ENCODE measurements at regions not wholly inside any gene's neighbourhood (a gene's known extent, or its start where the extent isn't known, plus 50 kb on each side); places are given as distances from the start of the nearest gene placed in this dataset.

GRCh38 chr11:128391811-128392210, 195.5 kb downstream of the ETS1 start:
- DNase-seq (no peak), ATAC-seq (no peak)
- no peaks in the 10 kb centered on the region for H3K27me3 Mint-ChIP-seq
- H3K27ac Mint-ChIP-seq: no peak overlapping the region
- H3K9me3 Mint-ChIP-seq (ENCODE audit: low read depth): no peaks in the 10 kb centered on the region
- no peaks in the 10 kb centered on the region for H3K36me3 Mint-ChIP-seq (ENCODE audit: low read depth)
- no peak overlapping the region for H3K4me3 Mint-ChIP-seq
- intact Hi-C loops (cut with DNase I, micrococcal nuclease): no loop called here
- ChIA-PET POLR2A (no interaction called here), CTCF (interaction anchor here (0.8 to 2.2 kb wide), 5 partner anchors 17 to 76 kb away, joined by 3 to 12 read pairs (median 3); no protein-coding TSS in a partner anchor)
- H3K4me1 Mint-ChIP-seq: peaks cover 27% of the 10 kb centered on the region

GRCh38 chr11:128390246-128390645, 197.1 kb downstream of the ETS1 start:
- CTCF ChIA-PET: interaction anchor here (0.6 to 1.5 kb wide), 2 partner anchors 10 to 28 kb away, joined by 3 read pairs; no protein-coding TSS in a partner anchor
- intact Hi-C loops (cut with DNase I, micrococcal nuclease): no loop called here
- H3K9me3 Mint-ChIP-seq (ENCODE audit: low read depth): no peaks in the 10 kb centered on the region
- no peak for ATAC-seq
- no peaks in the 10 kb centered on the region for H3K36me3 Mint-ChIP-seq (ENCODE audit: low read depth)
- no peak overlapping the region for H3K27ac Mint-ChIP-seq
- no peak for DNase-seq
- POLR2A ChIA-PET: no interaction called here
- no peak overlapping the region for H3K4me3 Mint-ChIP-seq
- peaks cover 31% of the 10 kb centered on the region for H3K4me1 Mint-ChIP-seq
- no peaks in the 10 kb centered on the region for H3K27me3 Mint-ChIP-seq

- no peaks in the 10 kb centered on the region for H3K27me3 Mint-ChIP-seq
- ATAC-seq (no peak), DNase-seq (no peak)
- intact Hi-C loops (cut with DNase I, micrococcal nuclease): no loop called here
- H3K4me1 Mint-ChIP-seq: peaks cover 30% of the 10 kb centered on the region
- no peaks in the 10 kb centered on the region for H3K9me3 Mint-ChIP-seq (ENCODE audit: low read depth)
- ChIA-PET CTCF (interaction anchor here (0.6 kb wide), 1 partner anchor 71 kb away, joined by 4 read pairs; no protein-coding TSS in a partner anchor), POLR2A (interaction anchor here (0.6 kb wide), 1 partner anchor 125 kb away, joined by 3 read pairs; no protein-coding TSS in a partner anchor)
- no peak overlapping the region for H3K4me3 Mint-ChIP-seq
- H3K27ac Mint-ChIP-seq: no peak overlapping the region
- H3K36me3 Mint-ChIP-seq (ENCODE audit: low read depth): no peaks in the 10 kb centered on the region
These were observed 197.8 kb downstream of the ETS1 start for GRCh38 chr11:128389461-128389976.

GRCh38 chr11:128388206-128388815, 199.0 kb downstream of the ETS1 start:
- no peak overlapping the region for H3K27ac Mint-ChIP-seq
- ATAC-seq (no peak), DNase-seq (no peak)
- intact Hi-C loops (cut with DNase I, micrococcal nuclease): no loop called here
- ChIA-PET POLR2A (interaction anchor here (0.6 kb wide), 1 partner anchor 242 kb away, joined by 4 read pairs; no protein-coding TSS in a partner anchor), CTCF (interaction anchor here (0.5 to 1.5 kb wide), 4 partner anchors 10 to 39 kb away, joined by 3 to 4 read pairs (median 3); no protein-coding TSS in a partner anchor)
- no peaks in the 10 kb centered on the region for H3K9me3 Mint-ChIP-seq (ENCODE audit: low read depth)
- H3K4me1 Mint-ChIP-seq: peaks cover 29% of the 10 kb centered on the region
- H3K27me3 Mint-ChIP-seq: no peaks in the 10 kb centered on the region
- no peak overlapping the region for H3K4me3 Mint-ChIP-seq
- H3K36me3 Mint-ChIP-seq (ENCODE audit: low read depth): no peaks in the 10 kb centered on the region

GRCh38 chr11:128379587-128380580, 207.5 kb downstream of the ETS1 start:
- H3K4me3 Mint-ChIP-seq: peak overlapping the region; percentile 2
- H3K4me1 Mint-ChIP-seq: peaks cover 40% of the 10 kb centered on the region
- ChIA-PET POLR2A (no interaction called here), CTCF (interaction anchor here (0.6 to 1.5 kb wide), 2 partner anchors 14 to 89 kb away, joined by 3 to 5 read pairs; no protein-coding TSS in a partner anchor)
- DNase-seq (peak; percentile 56), ATAC-seq (peak; percentile 99)
- peak overlapping the region; percentile 61 for H3K27ac Mint-ChIP-seq
- intact Hi-C loops (cut with DNase I, micrococcal nuclease): no loop called here
- no peaks in the 10 kb centered on the region for H3K27me3 Mint-ChIP-seq
- H3K36me3 Mint-ChIP-seq (ENCODE audit: low read depth): peaks cover 10% of the 10 kb centered on the region
- peaks cover 16% of the 10 kb centered on the region for H3K9me3 Mint-ChIP-seq (ENCODE audit: low read depth)

- no peak for DNase-seq
- Mint-ChIP-seq H3K4me3 (no peak overlapping the region), H3K27me3 (no peaks in the 10 kb centered on the region), H3K9me3 (ENCODE audit: low read depth) (peaks cover 10% of the 10 kb centered on the region), H3K4me1 (peaks cover 53% of the 10 kb centered on the region), H3K27ac (no peak overlapping the region), H3K36me3 (ENCODE audit: low read depth) (peaks cover 9% of the 10 kb centered on the region)
- intact Hi-C loops (cut with DNase I, micrococcal nuclease): no loop called here
- ChIA-PET POLR2A (no interaction called here), CTCF (interaction anchor here (1.0 kb wide), 1 partner anchor 15 kb away, joined by 3 read pairs; no protein-coding TSS in a partner anchor)
- no peak for ATAC-seq
These were observed 211.4 kb downstream of the ETS1 start for GRCh38 chr11:128375961-128376360.

- Mint-ChIP-seq H3K4me3 (no peak overlapping the region), H3K27ac (no peak overlapping the region), H3K27me3 (no peaks in the 10 kb centered on the region), H3K4me1 (peaks cover 40% of the 10 kb centered on the region), H3K36me3 (ENCODE audit: low read depth) (peaks cover 9% of the 10 kb centered on the region), H3K9me3 (ENCODE audit: low read depth) (peaks cover 10% of the 10 kb centered on the region)
- DNase-seq: no peak
- no peak for ATAC-seq
- POLR2A ChIA-PET: no interaction called here
- CTCF ChIA-PET: interaction anchor here (1.0 kb wide), 3 partner anchors 11 to 216 kb away, joined by 3 read pairs; no protein-coding TSS in a partner anchor
- intact Hi-C loops (cut with DNase I, micrococcal nuclease): no loop called here
These were observed 213.3 kb downstream of the ETS1 start for GRCh38 chr11:128374026-128374425.

- H3K27ac Mint-ChIP-seq: no peak overlapping the region
These were observed 214.4 kb downstream of the ETS1 start for GRCh38 chr11:128372977-128373376.

GRCh38 chr11:128367573-128367972, 219.8 kb downstream of the ETS1 start:
- peaks cover 3% of the 10 kb centered on the region for H3K9me3 Mint-ChIP-seq (ENCODE audit: low read depth)
- intact Hi-C loops (cut with DNase I, micrococcal nuclease): loop anchor here in 1 of 2 experiments (2.0 kb wide), 1 partner anchor 17 kb away; no protein-coding TSS in a partner anchor
- DNase-seq: peak; percentile 62
- no peak overlapping the region for H3K4me3 Mint-ChIP-seq
- ATAC-seq: peak; percentile 79
- no peaks in the 10 kb centered on the region for H3K36me3 Mint-ChIP-seq (ENCODE audit: low read depth)
- no peaks in the 10 kb centered on the region for H3K27me3 Mint-ChIP-seq
- H3K27ac Mint-ChIP-seq: peak overlapping the region; percentile 38
- CTCF ChIA-PET: interaction anchor here (0.8 to 2.2 kb wide), 3 partner anchors 16 to 263 kb away, joined by 3 to 7 read pairs (median 3); no protein-coding TSS in a partner anchor
- H3K4me1 Mint-ChIP-seq: peaks cover 20% of the 10 kb centered on the region
- POLR2A ChIA-PET: interaction anchor here (0.5 kb wide), 1 partner anchor 21 kb away, joined by 3 read pairs; no protein-coding TSS in a partner anchor

More at GRCh38 chr11:128372977-128373376, 214.4 kb downstream of the ETS1 start:
- Mint-ChIP-seq H3K4me3 (no peak overlapping the region), H3K4me1 (peaks cover 36% of the 10 kb centered on the region), H3K9me3 (ENCODE audit: low read depth) (peaks cover 5% of the 10 kb centered on the region), H3K36me3 (ENCODE audit: low read depth) (peaks cover 4% of the 10 kb centered on the region), H3K27me3 (no peaks in the 10 kb centered on the region)
- ChIA-PET CTCF (interaction anchor here (1.0 to 1.2 kb wide), 3 partner anchors 12 to 22 kb away, joined by 3 read pairs; no protein-coding TSS in a partner anchor), POLR2A (no interaction called here)
- intact Hi-C loops (cut with DNase I, micrococcal nuclease): no loop called here
- DNase-seq (no peak), ATAC-seq (no peak)

GRCh38 chr11:128365044-128365443, 222.3 kb downstream of the ETS1 start:
- intact Hi-C loops (cut with DNase I, micrococcal nuclease): no loop called here
- Mint-ChIP-seq H3K27me3 (no peaks in the 10 kb centered on the region), H3K27ac (no peak overlapping the region), H3K4me3 (no peak overlapping the region), H3K9me3 (ENCODE audit: low read depth) (peaks cover 3% of the 10 kb centered on the region), H3K4me1 (peaks cover 18% of the 10 kb centered on the region), H3K36me3 (ENCODE audit: low read depth) (no peaks in the 10 kb centered on the region)
- ATAC-seq (peak; percentile 39), DNase-seq (no peak)
- POLR2A ChIA-PET: interaction anchor here (0.6 kb wide), 1 partner anchor 115 kb away, joined by 4 read pairs; no protein-coding TSS in a partner anchor
- CTCF ChIA-PET: interaction anchor here (0.8 kb wide), 1 partner anchor 75 kb away, joined by 3 read pairs; no protein-coding TSS in a partner anchor
